Activated naive CD4-positive, alpha-beta T cell treated with anti-CD3 and anti-CD28 coated beads, Interleukin-2, amount 50 U/mL, for 24 hours (primary cell): ENCODE measurements at regions not wholly inside any gene's neighbourhood (a gene's known extent, or its start where the extent isn't known, plus 50 kb on each side); places are given as distances from the start of the nearest gene placed in this dataset.
"Not testable (repeated sequence)": the region's sequence is repeated elsewhere in the genome, so short reads cannot be mapped to it uniquely, and the experiment has no call there.

ENCODE experiments used
- H3K27ac Mint-ChIP-seq: one replicate; pipeline ENCODE4 v1.8.0; 2021; ENCODE audit warnings: mild to moderate bottlenecking, mixed read lengths
- H3K27me3 Mint-ChIP-seq: one replicate; pipeline ENCODE4 v1.8.0; 2021; ENCODE audit warnings: mixed read lengths
- H3K36me3 Mint-ChIP-seq: one replicate; pipeline ENCODE4 v1.8.0; 2021; ENCODE audit warnings: mixed read lengths
- H3K4me1 Mint-ChIP-seq: one replicate; pipeline ENCODE4 v1.8.0; 2021; ENCODE audit warnings: mixed read lengths
- H3K4me3 Mint-ChIP-seq: one replicate; pipeline ENCODE4 v1.8.0; 2021; ENCODE audit warnings: mild to moderate bottlenecking, mixed read lengths
- H3K9me3 Mint-ChIP-seq: one replicate; pipeline ENCODE4 v1.8.0; 2021; ENCODE audit warnings: mixed read lengths

- H3K36me3 Mint-ChIP-seq, result no peaks in the 10 kb centered on the region
- peaks cover 3% of the 10 kb centered on the region for H3K27me3 Mint-ChIP-seq
- H3K9me3 Mint-ChIP-seq, result no peaks in the 10 kb centered on the region
These were observed 147.4 kb upstream of the BEND6 start for GRCh38 chr6:56807326-56807988.

GRCh38 chr6:56806368-56806767 lies 148.5 kb upstream of the BEND6 start:
- Mint-ChIP-seq H3K4me3 (no peak overlapping the region), H3K36me3 (no peaks in the 10 kb centered on the region), H3K27me3 (peaks cover 3% of the 10 kb centered on the region), H3K27ac (no peak overlapping the region), H3K4me1 (no peaks in the 10 kb centered on the region), H3K9me3 (no peaks in the 10 kb centered on the region)

More at GRCh38 chr6:56807326-56807988, 147.4 kb upstream of the BEND6 start:
- H3K4me3 Mint-ChIP-seq, result no peak overlapping the region
- H3K4me1 Mint-ChIP-seq, result no peaks in the 10 kb centered on the region
- no peak overlapping the region for H3K27ac Mint-ChIP-seq

GRCh38 chr6:56804996-56805395 lies 149.9 kb upstream of the BEND6 start:
- Mint-ChIP-seq H3K4me3 (no peak overlapping the region), H3K27me3 (peaks cover 3% of the 10 kb centered on the region), H3K36me3 (no peaks in the 10 kb centered on the region), H3K27ac (no peak overlapping the region), H3K4me1 (no peaks in the 10 kb centered on the region), H3K9me3 (no peaks in the 10 kb centered on the region)

GRCh38 chr6:56803594-56803993 lies 151.3 kb upstream of the BEND6 start:
- H3K27ac Mint-ChIP-seq, result no peak overlapping the region
- no peaks in the 10 kb centered on the region for H3K9me3 Mint-ChIP-seq
- no peaks in the 10 kb centered on the region for H3K27me3 Mint-ChIP-seq
- H3K4me3 Mint-ChIP-seq, result no peak overlapping the region
- H3K36me3 Mint-ChIP-seq, result no peaks in the 10 kb centered on the region
- H3K4me1 Mint-ChIP-seq, result no peaks in the 10 kb centered on the region

GRCh38 chr6:56802584-56802983 lies 152.3 kb upstream of the BEND6 start:
- Mint-ChIP-seq H3K4me3 (no peak overlapping the region), H3K27me3 (no peaks in the 10 kb centered on the region), H3K27ac (no peak overlapping the region), H3K4me1 (no peaks in the 10 kb centered on the region), H3K9me3 (no peaks in the 10 kb centered on the region), H3K36me3 (no peaks in the 10 kb centered on the region)

- Mint-ChIP-seq H3K36me3 (no peaks in the 10 kb centered on the region), H3K4me3 (no peak overlapping the region), H3K27me3 (no peaks in the 10 kb centered on the region), H3K4me1 (no peaks in the 10 kb centered on the region), H3K27ac (no peak overlapping the region), H3K9me3 (no peaks in the 10 kb centered on the region)
These were observed 154.9 kb upstream of the BEND6 start for GRCh38 chr6:56799989-56800388.

GRCh38 chr6:56798163-56798562 lies 155.5 kb upstream of the DST start:
- no peaks in the 10 kb centered on the region for H3K4me1 Mint-ChIP-seq
- no peak overlapping the region for H3K27ac Mint-ChIP-seq

GRCh38 chr6:56796196-56796532 lies 153.5 kb upstream of the DST start:
- no peak overlapping the region for H3K4me3 Mint-ChIP-seq
- H3K27ac Mint-ChIP-seq, result no peak overlapping the region
- H3K36me3 Mint-ChIP-seq, result no peaks in the 10 kb centered on the region

More at GRCh38 chr6:56798163-56798562, 155.5 kb upstream of the DST start:
- Mint-ChIP-seq H3K27me3 (peaks cover 1% of the 10 kb centered on the region), H3K9me3 (no peaks in the 10 kb centered on the region), H3K4me3 (no peak overlapping the region), H3K36me3 (no peaks in the 10 kb centered on the region)

GRCh38 chr6:56795466-56796195 lies 152.9 kb upstream of the DST start:
- peaks cover 11% of the 10 kb centered on the region for H3K27me3 Mint-ChIP-seq
- no peak overlapping the region for H3K27ac Mint-ChIP-seq
- no peaks in the 10 kb centered on the region for H3K9me3 Mint-ChIP-seq
- H3K36me3 Mint-ChIP-seq, result no peaks in the 10 kb centered on the region
- no peaks in the 10 kb centered on the region for H3K4me1 Mint-ChIP-seq
- H3K4me3 Mint-ChIP-seq, result no peak overlapping the region

More at GRCh38 chr6:56796196-56796532, 153.5 kb upstream of the DST start:
- Mint-ChIP-seq H3K4me1 (no peaks in the 10 kb centered on the region), H3K27me3 (peaks cover 6% of the 10 kb centered on the region), H3K9me3 (no peaks in the 10 kb centered on the region)

GRCh38 chr6:56794421-56794820 lies 151.7 kb upstream of the DST start:
- Mint-ChIP-seq H3K4me1 (no peaks in the 10 kb centered on the region), H3K27me3 (peaks cover 13% of the 10 kb centered on the region), H3K36me3 (no peaks in the 10 kb centered on the region), H3K9me3 (no peaks in the 10 kb centered on the region), H3K27ac (no peak overlapping the region), H3K4me3 (no peak overlapping the region)

- Mint-ChIP-seq H3K4me1 (no peaks in the 10 kb centered on the region), H3K27ac (no peak overlapping the region), H3K4me3 (no peak overlapping the region), H3K9me3 (no peaks in the 10 kb centered on the region), H3K36me3 (no peaks in the 10 kb centered on the region), H3K27me3 (peaks cover 13% of the 10 kb centered on the region)
These were observed 151.2 kb upstream of the DST start for GRCh38 chr6:56793938-56794337.

- H3K4me1 Mint-ChIP-seq, result no peaks in the 10 kb centered on the region
- H3K27me3 Mint-ChIP-seq, result peaks cover 18% of the 10 kb centered on the region
- no peaks in the 10 kb centered on the region for H3K9me3 Mint-ChIP-seq
- H3K4me3 Mint-ChIP-seq, result no peak overlapping the region
- no peaks in the 10 kb centered on the region for H3K36me3 Mint-ChIP-seq
- no peak overlapping the region for H3K27ac Mint-ChIP-seq
These were observed 147.7 kb upstream of the DST start for GRCh38 chr6:56790414-56790813.

- Mint-ChIP-seq H3K4me3 (no peak overlapping the region), H3K27ac (no peak overlapping the region), H3K36me3 (no peaks in the 10 kb centered on the region), H3K4me1 (no peaks in the 10 kb centered on the region), H3K27me3 (peaks cover 18% of the 10 kb centered on the region), H3K9me3 (no peaks in the 10 kb centered on the region)
These were observed 147.2 kb upstream of the DST start for GRCh38 chr6:56789879-56790278.

- Mint-ChIP-seq H3K9me3 (no peaks in the 10 kb centered on the region), H3K36me3 (no peaks in the 10 kb centered on the region), H3K4me3 (no peak overlapping the region), H3K27me3 (peaks cover 17% of the 10 kb centered on the region), H3K27ac (no peak overlapping the region), H3K4me1 (no peaks in the 10 kb centered on the region)
These were observed 146.7 kb upstream of the DST start for GRCh38 chr6:56789342-56789741.

GRCh38 chr6:56787209-56787608 lies 144.5 kb upstream of the DST start:
- Mint-ChIP-seq H3K9me3 (no peaks in the 10 kb centered on the region), H3K27ac (no peak overlapping the region), H3K27me3 (peaks cover 18% of the 10 kb centered on the region), H3K4me3 (no peak overlapping the region), H3K4me1 (no peaks in the 10 kb centered on the region), H3K36me3 (no peaks in the 10 kb centered on the region)

GRCh38 chr6:56786256-56786655 lies 143.6 kb upstream of the DST start:
- Mint-ChIP-seq H3K36me3 (no peaks in the 10 kb centered on the region), H3K27ac (no peak overlapping the region), H3K4me3 (no peak overlapping the region), H3K4me1 (no peaks in the 10 kb centered on the region), H3K9me3 (no peaks in the 10 kb centered on the region), H3K27me3 (peaks cover 14% of the 10 kb centered on the region)

- H3K27ac Mint-ChIP-seq, H3K4me3 Mint-ChIP-seq, H3K27me3 Mint-ChIP-seq, H3K9me3 Mint-ChIP-seq, H3K36me3 Mint-ChIP-seq, H3K4me1 Mint-ChIP-seq: not testable (repeated sequence)
These were observed 142.8 kb upstream of the DST start for GRCh38 chr6:56785536-56785935.
